Stimulated activated CD8-positive, alpha-beta memory T cell treated with anti-CD3 and anti-CD28 coated beads, Interleukin-15, amount 100 ng/mL, for 4 hours (primary cell): ENCODE measurements at regions not wholly inside any gene's neighbourhood (a gene's known extent, or its start where the extent isn't known, plus 50 kb on each side); places are given as distances from the start of the nearest gene placed in this dataset.

Experiments used
- DNase-seq, 2 donors: peaks; one replicate each; pipeline ENCODE4 v3.0.0-alpha.2; 2020; ENCODE audit warnings: low read depth in 2 of 2

DNA sequence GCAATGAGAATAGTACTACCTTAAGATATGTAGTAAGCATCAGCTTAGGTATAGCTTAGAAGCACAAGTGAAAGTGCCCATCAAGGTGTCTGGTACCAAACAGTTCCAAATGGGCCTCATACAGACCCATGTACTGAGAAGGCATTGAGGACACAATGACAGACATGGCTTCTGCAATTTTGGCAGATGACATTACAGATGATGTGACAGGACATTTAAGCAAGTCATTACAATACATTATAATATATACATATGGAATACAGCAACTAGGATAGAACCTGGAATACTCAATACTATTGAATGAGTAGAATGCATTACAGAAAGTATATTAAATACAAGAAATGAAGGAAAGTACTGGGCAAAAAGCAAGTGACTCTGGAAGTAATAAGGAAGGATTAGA is 256.4 kb downstream of the GXYLT1 start:
- no peak for DNase-seq

GRCh38 chr12:41881891-41882805 is 262.5 kb downstream of the GXYLT1 start:
- no peak for DNase-seq

GRCh38 chr12:41869432-41869831 is 275.2 kb downstream of the GXYLT1 start:
- no peak for DNase-seq

DNA sequence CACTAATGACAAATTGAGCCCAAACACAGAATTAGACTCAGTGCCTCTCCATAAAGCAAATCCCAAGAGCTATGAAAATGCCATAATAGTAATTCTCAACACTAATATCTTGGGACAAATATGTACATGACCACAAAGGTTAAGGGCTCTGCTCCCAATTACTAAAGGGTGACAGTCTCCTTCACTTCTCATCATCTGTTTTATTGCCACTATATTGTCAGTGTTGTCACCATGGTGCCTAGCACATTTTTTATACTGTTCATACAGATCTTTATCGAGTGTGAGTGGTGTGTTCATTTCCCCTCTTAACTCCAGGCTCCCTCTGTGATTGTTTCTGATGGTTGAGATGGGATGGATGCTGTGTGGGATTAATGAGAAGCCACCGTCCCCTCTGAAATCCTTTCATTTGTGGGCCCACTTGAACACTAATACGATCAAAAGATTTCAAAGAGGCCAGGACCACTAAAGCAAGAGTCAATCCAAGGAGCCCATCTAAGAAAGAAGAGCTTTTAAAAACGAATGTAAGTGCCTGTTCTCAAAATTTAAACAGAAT is 277.7 kb downstream of the GXYLT1 start:
- no peak for DNase-seq

GRCh38 chr12:41856228-41856627 is 288.4 kb downstream of the GXYLT1 start:
- no peak for DNase-seq

GRCh38 chr12:41850046-41850445 is 294.6 kb downstream of the GXYLT1 start:
- DNase-seq: no peak

DNA sequence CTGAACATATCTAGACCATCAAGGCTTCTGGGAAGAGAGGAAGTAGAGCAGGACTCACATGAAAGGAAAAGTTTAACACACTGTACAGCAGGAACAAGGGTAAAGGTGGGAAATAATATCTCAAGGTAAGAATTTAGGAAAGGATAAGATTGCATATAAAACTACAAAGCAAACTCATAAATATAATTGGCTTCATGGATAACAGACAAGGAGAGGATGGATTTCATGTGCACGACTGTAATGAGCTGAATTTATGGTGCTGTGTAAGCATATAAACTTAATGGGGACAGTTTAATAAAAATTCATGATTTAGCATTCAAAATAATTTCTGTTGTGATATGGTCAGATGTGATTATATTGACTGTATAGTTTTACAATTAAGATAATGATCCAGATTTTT is 298.0 kb downstream of the GXYLT1 start:
- DNase-seq: no peak

DNA sequence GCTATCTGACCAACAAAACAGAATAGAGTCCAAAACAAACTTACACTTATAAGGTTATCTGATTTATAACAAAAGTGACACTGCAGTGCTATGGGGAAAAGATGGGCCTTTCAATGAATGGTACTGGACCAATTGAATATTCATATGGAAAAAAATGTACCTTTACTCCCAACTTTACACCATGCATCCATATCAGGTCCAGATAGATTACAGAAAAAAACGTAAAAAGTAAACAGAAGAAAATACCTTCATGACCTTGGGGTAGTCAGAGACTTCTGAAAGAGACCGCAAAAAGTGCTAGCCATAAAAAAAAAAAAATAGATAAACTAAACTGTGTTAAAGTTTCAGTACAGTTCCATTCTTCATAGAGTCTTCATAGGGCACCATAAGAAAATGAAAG is 308.3 kb downstream of the GXYLT1 start:
- no peak for DNase-seq

DNA sequence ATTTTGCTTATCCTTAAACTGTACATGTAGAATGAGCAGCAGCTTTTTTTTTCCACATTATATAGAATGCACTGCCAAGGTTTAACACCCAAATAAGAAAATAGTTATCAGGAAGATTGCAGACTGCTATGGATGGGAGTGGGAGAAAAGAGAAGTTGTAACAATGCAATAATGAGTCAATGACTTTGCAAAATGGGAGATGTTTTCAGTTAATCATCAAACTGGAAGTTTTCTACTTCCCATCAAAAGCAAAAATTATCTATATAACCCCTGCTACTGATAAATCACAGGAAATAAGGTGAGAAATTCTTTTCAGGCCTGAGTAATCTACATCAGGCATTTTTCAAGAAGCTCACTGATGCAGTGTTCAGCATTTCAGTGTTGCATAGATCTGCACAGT is 309.1 kb downstream of the GXYLT1 start:
- no peak for DNase-seq

DNA sequence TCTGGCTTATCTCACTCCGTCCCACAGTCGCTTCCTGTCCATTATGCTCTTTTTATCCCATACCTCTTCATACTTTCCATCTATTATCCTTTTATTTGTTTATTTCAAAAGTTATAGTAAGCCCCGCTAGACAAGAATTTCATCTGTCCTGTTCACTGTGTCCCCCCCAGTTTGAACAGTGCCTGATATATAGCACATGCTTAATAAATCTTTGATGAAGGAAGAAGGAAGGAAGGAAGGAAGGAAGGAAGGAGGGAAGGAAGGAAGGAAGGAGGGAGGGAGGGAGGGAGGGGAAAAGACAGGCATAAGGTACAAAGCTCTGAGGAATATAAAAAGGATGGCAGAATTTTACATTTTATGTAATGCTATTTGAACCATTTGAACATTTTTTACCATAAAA is 324.7 kb downstream of the GXYLT1 start:
- no peak for DNase-seq

DNA sequence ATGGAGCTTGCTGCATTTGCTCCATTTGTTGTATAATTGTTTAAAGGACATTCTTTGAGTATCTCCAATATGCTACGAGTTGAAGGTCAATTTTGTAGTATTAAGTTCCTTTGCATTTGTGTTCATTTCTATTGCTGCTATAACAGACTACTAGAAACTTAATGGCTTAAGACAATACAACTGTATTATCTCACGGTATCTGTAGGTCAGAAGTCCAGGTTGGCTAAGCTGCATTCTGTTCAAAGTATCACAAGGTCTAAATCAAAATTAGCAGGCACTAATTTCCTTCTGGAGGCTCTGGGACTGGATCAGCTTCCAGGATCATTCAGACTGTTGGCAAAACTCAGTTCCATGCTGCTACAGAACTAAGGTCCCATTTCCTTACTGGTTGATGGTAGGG is 340.6 kb downstream of the GXYLT1 start:
- DNase-seq: no peak

DNA sequence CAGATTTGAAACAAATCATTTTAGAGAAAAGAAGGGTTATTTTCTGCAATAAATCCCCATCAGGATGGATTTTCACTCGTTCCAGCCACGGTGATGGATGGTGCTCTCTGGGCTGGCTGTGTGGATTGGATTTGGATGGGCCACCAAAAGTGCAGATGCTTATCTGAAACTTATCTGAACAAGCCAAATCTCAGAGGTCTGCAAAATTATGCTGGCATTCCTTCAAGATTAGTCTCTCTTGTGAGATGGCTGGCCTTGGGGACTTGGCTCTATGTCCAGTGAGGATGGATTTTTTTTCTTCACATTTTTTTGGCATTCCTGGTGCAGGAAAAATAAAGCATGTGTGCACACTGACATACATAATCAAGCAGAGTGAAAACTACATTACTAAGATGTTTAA is 341.9 kb downstream of the GXYLT1 start:
- no peak for DNase-seq

DNA sequence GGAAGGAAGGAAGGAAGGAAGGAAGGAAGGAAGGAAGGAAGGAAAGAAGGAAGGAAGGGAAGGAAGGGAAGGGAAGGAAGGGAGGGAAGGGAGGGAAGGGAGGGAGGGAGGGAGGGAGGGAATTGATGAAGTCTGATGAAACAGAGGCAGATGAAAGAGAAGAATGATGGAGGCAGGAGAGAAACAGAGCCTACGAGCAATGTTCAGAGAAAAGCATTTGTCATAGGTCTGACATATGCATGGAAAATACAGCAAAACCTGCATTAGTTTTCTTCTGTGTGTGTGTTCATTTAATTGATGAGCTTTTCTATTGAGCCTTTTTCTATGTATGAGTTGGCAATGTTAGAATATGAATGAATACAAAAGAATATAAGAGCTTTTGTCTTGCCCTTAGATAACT is 343.4 kb downstream of the GXYLT1 start:
- DNase-seq: no peak

DNA sequence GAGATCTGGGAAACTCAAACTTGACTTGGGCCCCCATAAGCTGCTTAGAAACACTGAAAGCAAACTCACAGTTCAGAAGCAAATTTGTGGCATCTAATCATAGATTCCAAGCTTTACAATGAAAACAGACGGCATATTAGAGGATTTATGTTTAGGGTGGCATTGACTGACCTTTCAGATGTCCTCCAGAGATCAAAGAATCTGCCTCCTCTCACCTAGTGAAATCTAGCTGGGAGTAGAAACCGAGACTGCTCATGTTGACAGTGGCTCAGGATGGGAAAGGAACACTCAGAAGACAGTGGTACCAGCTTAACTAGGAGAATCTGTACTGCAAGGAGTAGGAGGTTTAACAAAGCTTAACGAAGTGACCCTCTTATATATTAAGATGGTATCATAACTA is 345.0 kb downstream of the GXYLT1 start:
- DNase-seq: no peak

- no peak for DNase-seq
Observed at GRCh38 chr12:41795910-41796309, 348.8 kb downstream of the GXYLT1 start.

DNA sequence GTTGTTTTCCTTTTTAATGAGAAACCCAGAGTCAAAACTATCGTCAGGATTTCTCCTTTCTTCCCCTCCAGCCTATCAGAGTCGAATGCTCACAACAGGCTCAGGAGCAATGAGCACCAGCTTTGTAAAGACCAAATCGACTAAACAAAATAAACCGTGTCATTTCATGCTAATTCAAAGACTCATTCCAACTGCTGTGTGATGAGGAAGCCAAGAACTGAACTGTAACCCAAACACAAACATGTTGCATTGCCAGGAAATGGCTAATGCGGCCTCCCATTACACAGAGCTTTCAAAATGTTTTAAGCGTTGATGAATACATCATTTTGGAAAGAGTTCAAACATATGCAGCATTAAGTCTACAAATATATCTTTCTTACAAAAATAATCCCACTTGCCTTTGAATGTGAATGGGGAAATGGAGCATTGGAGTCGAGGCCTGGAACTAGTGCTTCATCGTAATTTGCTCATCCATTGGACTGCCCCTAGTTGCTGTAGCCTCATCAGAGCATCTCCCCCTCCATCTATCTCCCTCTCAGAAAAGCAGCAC is 349.5 kb downstream of the GXYLT1 start:
- no peak for DNase-seq

- no peak for DNase-seq
Observed at GRCh38 chr12:41794336-41794735, 350.3 kb downstream of the GXYLT1 start.

DNA sequence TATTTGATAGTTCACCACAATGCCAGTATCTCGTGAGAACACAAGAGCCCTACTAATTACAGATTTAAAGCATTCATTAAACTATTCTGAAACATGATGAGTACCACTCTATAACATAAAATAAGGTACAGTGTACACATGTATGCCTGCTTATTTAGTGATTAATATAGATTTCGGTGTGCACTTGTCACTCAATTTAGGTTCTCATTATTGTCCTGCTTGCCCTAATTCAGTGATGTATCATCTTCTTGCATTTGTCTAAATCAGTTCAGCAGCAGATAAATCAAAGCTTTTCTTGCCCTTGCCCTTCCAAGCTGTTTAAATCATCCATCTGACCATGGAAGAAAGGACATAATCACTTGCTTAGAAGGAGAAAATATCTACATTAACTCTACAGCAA is 359.7 kb downstream of the GXYLT1 start:
- DNase-seq: no peak

DNA sequence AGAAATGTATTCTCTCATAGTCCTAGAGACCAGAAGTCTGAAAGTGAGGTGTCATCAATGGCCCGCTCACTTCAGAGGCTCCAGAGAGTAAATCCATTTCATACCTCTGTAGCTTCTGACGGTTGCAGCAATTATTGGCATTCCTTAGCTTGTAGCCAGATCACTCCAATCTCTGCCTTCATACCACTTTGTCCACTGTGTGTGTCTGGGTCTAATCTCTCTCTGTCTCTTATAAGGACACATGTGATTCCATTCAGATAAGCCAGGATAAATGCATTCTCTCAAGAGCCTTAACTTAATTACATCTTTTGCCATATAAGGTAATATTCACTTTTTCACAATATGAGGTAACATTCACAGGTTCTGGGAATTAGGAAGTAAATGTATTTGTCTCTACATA is 365.7 kb downstream of the GXYLT1 start:
- no peak for DNase-seq

DNA sequence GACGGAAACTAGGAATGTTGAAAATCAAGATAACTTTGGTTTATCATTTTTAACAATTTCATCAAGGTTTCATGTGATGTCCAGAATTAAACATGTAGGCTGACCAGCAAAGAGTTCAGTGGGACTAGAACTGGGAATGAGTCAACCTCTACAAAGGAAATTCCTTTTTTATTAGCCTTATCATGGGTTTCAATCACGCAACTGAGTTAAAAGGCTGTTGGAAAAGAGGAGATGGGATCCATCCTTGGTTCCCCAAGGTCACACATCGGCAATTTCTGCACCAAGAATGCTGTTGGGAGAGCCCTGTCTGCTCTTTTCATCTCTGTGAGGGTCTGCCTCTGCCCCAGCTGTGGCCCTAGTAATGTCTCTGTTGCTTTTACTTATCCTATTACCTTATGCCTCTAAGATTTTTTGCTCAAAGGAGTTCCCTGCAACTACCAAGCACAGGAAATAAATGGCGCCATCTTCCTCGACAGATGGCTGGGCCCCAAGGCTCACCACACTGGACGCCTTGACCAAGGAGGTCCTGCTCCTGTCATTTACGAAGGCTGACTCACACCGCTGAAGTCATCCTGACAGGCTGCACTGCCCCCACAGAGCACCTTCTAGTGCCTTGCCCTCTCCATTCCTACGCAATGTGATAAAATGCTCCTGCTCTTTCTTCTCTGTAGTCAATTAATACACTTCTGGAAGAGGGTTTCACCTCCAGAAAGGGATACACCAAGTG is 367.4 kb downstream of the GXYLT1 start:
- DNase-seq: no peak

GRCh38 chr12:41772478-41772877 is 372.2 kb downstream of the GXYLT1 start:
- DNase-seq: no peak

DNA sequence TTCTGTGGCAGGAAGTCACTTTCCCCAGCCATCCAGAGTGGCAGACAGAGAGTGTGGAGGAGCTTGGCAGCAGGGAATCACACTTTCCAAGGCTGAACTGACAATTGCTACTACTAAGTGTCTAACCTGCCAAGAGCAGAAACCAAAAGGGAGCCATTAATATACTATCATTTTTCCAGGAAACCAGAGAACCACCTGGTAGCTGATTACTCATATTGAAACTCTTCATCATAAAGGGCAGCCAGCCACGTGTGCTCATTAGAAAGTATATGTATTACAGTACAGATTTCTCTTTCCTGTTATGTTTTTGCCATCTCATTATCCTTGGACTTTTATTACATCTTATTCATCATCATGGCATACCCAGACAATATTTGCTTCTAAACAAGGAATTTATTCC is 374.9 kb downstream of the GXYLT1 start:
- DNase-seq: no peak

DNA sequence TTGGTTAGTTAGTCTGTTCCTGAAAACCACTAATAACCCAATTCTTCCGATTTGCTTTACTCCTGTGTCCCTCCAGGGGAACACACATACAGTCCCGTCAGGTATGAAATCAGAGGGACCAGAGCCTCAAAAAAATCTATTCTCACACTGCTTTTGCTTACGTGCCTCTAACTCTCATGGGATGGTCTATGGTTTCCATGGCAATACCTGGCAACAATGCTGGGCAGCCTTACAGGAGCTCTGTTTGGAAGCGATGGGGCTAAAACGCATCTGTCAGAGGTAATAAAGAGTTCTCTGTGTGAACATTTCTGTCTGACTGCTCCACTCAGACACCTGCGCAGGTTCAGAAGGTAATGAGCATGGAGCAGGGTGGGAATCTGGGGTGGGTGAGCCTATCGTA is 376.2 kb downstream of the GXYLT1 start:
- DNase-seq: no peak
